Activated CD4-positive, alpha-beta memory T cell treated with anti-CD3 and anti-CD28 coated beads for 36 hours (primary cell): ENCODE measurements at regions not wholly inside any gene's neighbourhood (a gene's known extent, or its start where the extent isn't known, plus 50 kb on each side); places are given as distances from the start of the nearest gene placed in this dataset.
"Not testable (repeated sequence)": the region's sequence is repeated elsewhere in the genome, so short reads cannot be mapped to it uniquely, and the experiment has no call there.

Experiments used
- CTCF ChIA-PET: fragments of 350-600 bp; sonication (Branson Sonifier 250); formaldehyde crosslinking; loops from one replicate; lab custom pipeline; 2021; ENCODE audit warnings: antibody characterized with exemption, inconsistent platforms; lab: Charles Lee
- POLR2A ChIA-PET: fragments of 350-600 bp; sonication (Branson Sonifier 250); formaldehyde crosslinking; loops from one replicate; lab custom pipeline; 2021; ENCODE audit warnings: antibody characterized with exemption; lab: Charles Lee
- DNase-seq: peaks from one replicate; pipeline ENCODE4 v3.0.0-alpha.2; 2020
- H3K27ac Mint-ChIP-seq: one replicate; pipeline ENCODE4 v1.8.0; 2021; ENCODE audit warnings: mixed read lengths
- H3K27me3 Mint-ChIP-seq: one replicate; pipeline ENCODE4 v1.8.0; 2021; ENCODE audit warnings: mixed read lengths
- H3K36me3 Mint-ChIP-seq: one replicate; pipeline ENCODE4 v1.8.0; 2021; ENCODE audit warnings: mixed read lengths
- H3K4me1 Mint-ChIP-seq: one replicate; pipeline ENCODE4 v1.8.0; 2021; ENCODE audit warnings: low read depth, mixed read lengths
- H3K4me3 Mint-ChIP-seq: one replicate; pipeline ENCODE4 v1.8.0; 2021; ENCODE audit warnings: mild to moderate bottlenecking, mixed read lengths
- H3K9me3 Mint-ChIP-seq: one replicate; pipeline ENCODE4 v1.8.0; 2021; ENCODE audit warnings: mixed read lengths
- intact Hi-C: fragments of 100-400 bp; cut with micrococcal nuclease; formaldehyde crosslinking; loops from one replicate; pipeline ENCODE4 v1.15.1; 2023

GRCh38 chr5:12578803-12579202, 674.6 kb upstream of the CTNND2 start:
- H3K27me3 Mint-ChIP-seq, POLR2A ChIA-PET, H3K4me1 Mint-ChIP-seq, H3K9me3 Mint-ChIP-seq, H3K36me3 Mint-ChIP-seq, CTCF ChIA-PET, intact Hi-C loops, H3K4me3 Mint-ChIP-seq, DNase-seq, H3K27ac Mint-ChIP-seq: not testable (repeated sequence)

GRCh38 chr5:12576953-12577352, 672.7 kb upstream of the CTNND2 start:
- H3K27ac Mint-ChIP-seq, H3K9me3 Mint-ChIP-seq, H3K36me3 Mint-ChIP-seq, CTCF ChIA-PET, H3K27me3 Mint-ChIP-seq, DNase-seq, intact Hi-C loops, H3K4me3 Mint-ChIP-seq, H3K4me1 Mint-ChIP-seq, POLR2A ChIA-PET: not testable (repeated sequence)

GRCh38 chr5:12574298-12575093, 670.2 kb upstream of the CTNND2 start:
- H3K4me3 Mint-ChIP-seq, H3K4me1 Mint-ChIP-seq, DNase-seq, H3K36me3 Mint-ChIP-seq, H3K27me3 Mint-ChIP-seq, intact Hi-C loops, CTCF ChIA-PET, POLR2A ChIA-PET, H3K27ac Mint-ChIP-seq: not testable (repeated sequence)
- peaks cover 11% of the 10 kb centered on the region for H3K9me3 Mint-ChIP-seq

- H3K27ac Mint-ChIP-seq, H3K4me3 Mint-ChIP-seq, DNase-seq, H3K36me3 Mint-ChIP-seq, H3K27me3 Mint-ChIP-seq, CTCF ChIA-PET, POLR2A ChIA-PET, H3K4me1 Mint-ChIP-seq, intact Hi-C loops: not testable (repeated sequence)
- peaks cover 11% of the 10 kb centered on the region for H3K9me3 Mint-ChIP-seq
Observed at GRCh38 chr5:12573916-12574297, 669.7 kb upstream of the CTNND2 start.

- H3K9me3 Mint-ChIP-seq: peaks cover 10% of the 10 kb centered on the region
- ChIA-PET CTCF (no interaction called here), POLR2A (no interaction called here)
- no peak for DNase-seq
- no peak overlapping the region for H3K27ac Mint-ChIP-seq
- no peaks in the 10 kb centered on the region for H3K36me3 Mint-ChIP-seq
- intact Hi-C loops: no loop called here
- H3K4me3 Mint-ChIP-seq: no peak overlapping the region
- no peaks in the 10 kb centered on the region for H3K27me3 Mint-ChIP-seq
- no peaks in the 10 kb centered on the region for H3K4me1 Mint-ChIP-seq
Observed at GRCh38 chr5:12570688-12571087, 666.4 kb upstream of the CTNND2 start.

- DNase-seq: no peak
- no peak overlapping the region for H3K27ac Mint-ChIP-seq
- H3K9me3 Mint-ChIP-seq: peaks cover 21% of the 10 kb centered on the region
- H3K27me3 Mint-ChIP-seq: no peaks in the 10 kb centered on the region
- H3K4me3 Mint-ChIP-seq: no peak overlapping the region
- H3K36me3 Mint-ChIP-seq: no peaks in the 10 kb centered on the region
- ChIA-PET POLR2A (no interaction called here), CTCF (no interaction called here)
- H3K4me1 Mint-ChIP-seq: no peaks in the 10 kb centered on the region
- intact Hi-C loops: no loop called here
Observed at GRCh38 chr5:12566441-12566840, 662.2 kb upstream of the CTNND2 start.

GRCh38 chr5:12557012-12557411, 652.8 kb upstream of the CTNND2 start:
- POLR2A ChIA-PET: no interaction called here
- Mint-ChIP-seq H3K9me3 (peaks cover 11% of the 10 kb centered on the region), H3K4me1 (no peaks in the 10 kb centered on the region), H3K36me3 (no peaks in the 10 kb centered on the region), H3K27me3 (no peaks in the 10 kb centered on the region), H3K27ac (no peak overlapping the region), H3K4me3 (no peak overlapping the region)
- no peak for DNase-seq
- CTCF ChIA-PET: no interaction called here
- intact Hi-C loops: no loop called here

GRCh38 chr5:12526113-12526512, 621.9 kb upstream of the CTNND2 start:
- CTCF ChIA-PET: no interaction called here
- Mint-ChIP-seq H3K27me3 (no peaks in the 10 kb centered on the region), H3K36me3 (no peaks in the 10 kb centered on the region), H3K9me3 (peaks cover 9% of the 10 kb centered on the region), H3K27ac (no peak overlapping the region), H3K4me3 (no peak overlapping the region), H3K4me1 (no peaks in the 10 kb centered on the region)
- no peak for DNase-seq
- POLR2A ChIA-PET: no interaction called here
- intact Hi-C loops: no loop called here

GRCh38 chr5:12522116-12522515, 617.9 kb upstream of the CTNND2 start:
- Mint-ChIP-seq H3K36me3 (no peaks in the 10 kb centered on the region), H3K27ac (no peak overlapping the region), H3K9me3 (peaks cover 18% of the 10 kb centered on the region), H3K27me3 (no peaks in the 10 kb centered on the region), H3K4me3 (no peak overlapping the region), H3K4me1 (no peaks in the 10 kb centered on the region)
- ChIA-PET CTCF (no interaction called here), POLR2A (no interaction called here)
- no peak for DNase-seq
- intact Hi-C loops: no loop called here

GRCh38 chr5:12504983-12505382, 600.7 kb upstream of the CTNND2 start:
- DNase-seq, CTCF ChIA-PET, H3K36me3 Mint-ChIP-seq, H3K4me3 Mint-ChIP-seq, H3K27ac Mint-ChIP-seq, H3K4me1 Mint-ChIP-seq, H3K27me3 Mint-ChIP-seq, intact Hi-C loops, POLR2A ChIA-PET: not testable (repeated sequence)
- H3K9me3 Mint-ChIP-seq: peaks cover 46% of the 10 kb centered on the region

- intact Hi-C loops: no loop called here
- Mint-ChIP-seq H3K4me3 (no peak overlapping the region), H3K4me1 (no peaks in the 10 kb centered on the region), H3K27ac (no peak overlapping the region), H3K9me3 (peaks cover 18% of the 10 kb centered on the region), H3K36me3 (no peaks in the 10 kb centered on the region), H3K27me3 (no peaks in the 10 kb centered on the region)
- ChIA-PET POLR2A (no interaction called here), CTCF (no interaction called here)
- DNase-seq: no peak
Observed at GRCh38 chr5:12488161-12488560, 583.9 kb upstream of the CTNND2 start.

GRCh38 chr5:12480487-12480886, 576.2 kb upstream of the CTNND2 start:
- Mint-ChIP-seq H3K27me3 (no peaks in the 10 kb centered on the region), H3K36me3 (no peaks in the 10 kb centered on the region), H3K27ac (no peak overlapping the region), H3K4me3 (no peak overlapping the region), H3K4me1 (no peaks in the 10 kb centered on the region), H3K9me3 (peaks cover 16% of the 10 kb centered on the region)
- no peak for DNase-seq
- ChIA-PET POLR2A (no interaction called here), CTCF (no interaction called here)
- intact Hi-C loops: no loop called here

- H3K9me3 Mint-ChIP-seq: peaks cover 14% of the 10 kb centered on the region
- ChIA-PET POLR2A (no interaction called here), CTCF (no interaction called here)
- H3K27me3 Mint-ChIP-seq: no peaks in the 10 kb centered on the region
- intact Hi-C loops: no loop called here
- no peak overlapping the region for H3K27ac Mint-ChIP-seq
- no peaks in the 10 kb centered on the region for H3K4me1 Mint-ChIP-seq
- DNase-seq: no peak
- H3K4me3 Mint-ChIP-seq: no peak overlapping the region
- H3K36me3 Mint-ChIP-seq: no peaks in the 10 kb centered on the region
Observed at GRCh38 chr5:12477554-12477953, 573.3 kb upstream of the CTNND2 start.
